IMR-90 (cell line): ENCODE measurements at regions not wholly inside any gene's neighbourhood (a gene's known extent, or its start where the extent isn't known, plus 50 kb on each side); places are given as distances from the start of the nearest gene placed in this dataset.

Source experiments
- ATAC-seq: fragments of 200-7000 bp; cut with Tn5 transposase; 2 replicates; pipeline ENCODE4 v1.9.1; 2020; ENCODE audit warnings: low read depth, mild to moderate bottlenecking, moderate library complexity
- BruUV-seq: library from RNA; stranded (reverse); fragments of 400-500 nt; replicated peaks from 2 replicates; lab custom pipeline; 2021; lab: Mats Ljungman, UMichigan
- CTCF ChIA-PET: fragments of 300-600 bp; formaldehyde crosslinking; extraction: SDS; loops from one replicate; lab custom pipeline; 2021; ENCODE audit warnings: antibody characterized with exemption; lab: Yijun Ruan, JAX
- POLR2A ChIA-PET: fragments of 300-600 bp; sonication (Branson Sonifier 250); formaldehyde crosslinking; loops from one replicate; lab custom pipeline; 2022; ENCODE audit warnings: antibody characterized with exemption; ENCODE audit not compliant: unreplicated experiment; lab: Charles Lee
- DNase-seq: peaks from one replicate; pipeline ENCODE4 v3.0.0; 2013
- H2AFZ ChIP-seq: replicated peaks from 2 replicates; pipeline ENCODE3; 2013; ENCODE audit warnings: low read length, mild to moderate bottlenecking; ENCODE audit not compliant: poor library complexity
- H2AK5ac ChIP-seq: 2 replicates; pipeline ENCODE4 v1.6.1; 2013; ENCODE audit warnings: low read depth, low read length, inconsistent platforms
- H2AK9ac ChIP-seq: replicated peaks from 2 replicates; pipeline ENCODE3; 2013; ENCODE audit warnings: mild to moderate bottlenecking, low read depth, low read length, moderate library complexity; ENCODE audit not compliant: poor library complexity
- H2BK120ac ChIP-seq: 2 replicates; pipeline ENCODE4 v1.6.1; 2013; ENCODE audit warnings: low read depth, low read length, inconsistent platforms
- H2BK15ac ChIP-seq: 3 replicates; pipeline ENCODE4 v1.6.1; 2013; ENCODE audit warnings: low read depth, low read length, inconsistent platforms
- H2BK20ac ChIP-seq: 2 replicates; pipeline ENCODE4 v1.6.1; 2013; ENCODE audit warnings: low read depth, mild to moderate bottlenecking, inconsistent platforms, low read length, moderate library complexity
- H2BK5ac ChIP-seq: 2 replicates; pipeline ENCODE4 v1.6.1; 2013; ENCODE audit warnings: mild to moderate bottlenecking, low read depth, low read length, inconsistent platforms; ENCODE audit not compliant: poor library complexity, severe bottlenecking
- H3K14ac ChIP-seq: replicated peaks from 2 replicates; pipeline ENCODE4 v1.6.1; 2013; ENCODE audit warnings: low read depth, low read length, inconsistent platforms
- H3K18ac ChIP-seq: 2 replicates; pipeline ENCODE4 v1.6.1; 2013; ENCODE audit warnings: low read depth, low read length, control low read depth
- H3K23ac ChIP-seq: 2 replicates; pipeline ENCODE4 v1.6.1; 2013; ENCODE audit warnings: low read depth, low read length, inconsistent platforms
- H3K27ac ChIP-seq: 2 replicates; pipeline ENCODE4 v1.5.1; 2013; ENCODE audit warnings: mild to moderate bottlenecking, control low read depth, low read length; ENCODE audit not compliant: insufficient read depth
- H3K27me3 ChIP-seq: 2 replicates; pipeline ENCODE4 v1.6.1; 2013; ENCODE audit warnings: low read length; ENCODE audit not compliant: control insufficient read depth, insufficient read depth
- H3K36me3 ChIP-seq: 2 replicates; pipeline ENCODE4 v1.6.1; 2013; ENCODE audit warnings: low read length, mixed read lengths; ENCODE audit not compliant: control insufficient read depth, insufficient read depth
- H3K4ac ChIP-seq: 2 replicates; pipeline ENCODE4 v1.6.1; 2013; ENCODE audit warnings: low read depth, low read length, inconsistent platforms
- H3K4me1 ChIP-seq: 2 replicates; pipeline ENCODE4 v1.6.1; 2013; ENCODE audit warnings: low read length, mixed read lengths; ENCODE audit not compliant: control insufficient read depth, insufficient read depth
- H3K4me2 ChIP-seq: 2 replicates; pipeline ENCODE4 v1.6.1; 2013; ENCODE audit warnings: low read depth, mild to moderate bottlenecking, control low read depth, low read length, moderate library complexity
- H3K4me3 ChIP-seq: 2 replicates; pipeline ENCODE4 v1.5.1; 2013; ENCODE audit warnings: low read depth, mild to moderate bottlenecking, control low read depth, low read length, moderate library complexity; ENCODE audit not compliant: insufficient read depth
- H3K56ac ChIP-seq: 2 replicates; pipeline ENCODE4 v1.6.1; 2013; ENCODE audit warnings: low read length, inconsistent platforms; ENCODE audit not compliant: insufficient read depth; ENCODE audit errors: extremely low read depth
- H3K79me1 ChIP-seq, 2 experiments: 2 replicates each; pipeline ENCODE4 v1.6.1; 2013; ENCODE audit warnings: low read length in 2 of 2, inconsistent platforms in 1 of 2, low read depth in 1 of 2
- H3K9ac ChIP-seq: 2 replicates; pipeline ENCODE4 v1.6.1; 2013; ENCODE audit warnings: low read depth, low read length, control low read depth
- H3K9me1 ChIP-seq: 2 replicates; pipeline ENCODE4 v1.6.1; 2013; ENCODE audit warnings: low read length, inconsistent platforms; ENCODE audit not compliant: insufficient read depth
- H3K9me3 ChIP-seq: 2 replicates; pipeline ENCODE4 v1.6.1; 2013; ENCODE audit warnings: low read length; ENCODE audit not compliant: control insufficient read depth, insufficient read depth
- H4K20me1 ChIP-seq: 2 replicates; pipeline ENCODE4 v1.6.1; 2013; ENCODE audit warnings: low read length, inconsistent platforms; ENCODE audit not compliant: insufficient read depth
- H4K5ac ChIP-seq: 2 replicates; pipeline ENCODE4 v1.6.1; 2013; ENCODE audit warnings: mild to moderate bottlenecking, low read depth, low read length, control low read depth
- H4K8ac ChIP-seq, 2 experiments: 2 replicates each; pipeline ENCODE4 v1.6.1; 2013; ENCODE audit warnings: low read depth in 2 of 2, low read length in 2 of 2, control low read depth in 1 of 2, inconsistent platforms in 1 of 2
- H4K91ac ChIP-seq: 2 replicates; pipeline ENCODE4 v1.6.1; 2013; ENCODE audit warnings: low read depth, low read length, inconsistent platforms; ENCODE audit not compliant: insufficient read depth
- BHLHE40 ChIP-seq: fragments of 150-350 bp; IDR thresholded peaks from 2 replicates; pipeline ENCODE4 v1.6.1; 2016; ENCODE audit warnings: mild to moderate bottlenecking, low read depth, low read length
- CEBPB ChIP-seq: IDR thresholded peaks from 2 replicates; pipeline ENCODE4 v1.6.1; 2012; ENCODE audit warnings: low read depth, low read length, improper control_type of control experiment
- CHD1 ChIP-seq: IDR thresholded peaks from 2 replicates; pipeline ENCODE4 v1.6.1; 2012; ENCODE audit warnings: low read depth, low read length, improper control_type of control experiment
- CTCF ChIP-seq: conservative IDR thresholded peaks from 2 replicates; pipeline ENCODE4 v1.5.1; 2012; ENCODE audit warnings: mild to moderate bottlenecking, low read depth, low read length, improper control_type of control experiment
- FOS ChIP-seq: fragments of 150-350 bp; IDR thresholded peaks from 2 replicates; pipeline ENCODE4 v1.6.1; 2016; ENCODE audit warnings: low read depth, low read length
- MAFK ChIP-seq: IDR thresholded peaks from 2 replicates; pipeline ENCODE4 v1.6.1; 2012; ENCODE audit warnings: low read depth, low read length, improper control_type of control experiment
- MAZ ChIP-seq: IDR thresholded peaks from 2 replicates; pipeline ENCODE4 v1.6.1; 2012; ENCODE audit warnings: low read depth, mild to moderate bottlenecking, low read length, improper control_type of control experiment, moderate library complexity, borderline replicate concordance
- MXI1 ChIP-seq: IDR thresholded peaks from 2 replicates; pipeline ENCODE4 v1.6.1; 2012; ENCODE audit warnings: low read depth, mild to moderate bottlenecking, low read length, moderate library complexity, borderline replicate concordance
- NFE2L2 ChIP-seq: fragments of 150-350 bp; IDR thresholded peaks from 2 replicates; pipeline ENCODE4 v1.6.1; 2016; ENCODE audit warnings: low read depth, mild to moderate bottlenecking, low read length
- POLR2A ChIP-seq: IDR thresholded peaks from 2 replicates; pipeline ENCODE4 v1.6.1; 2012; ENCODE audit warnings: mild to moderate bottlenecking, low read depth, low read length
- RAD21 ChIP-seq: IDR thresholded peaks from 2 replicates; pipeline ENCODE4 v1.6.1; 2012; ENCODE audit warnings: low read length, improper control_type of control experiment
- RCOR1 ChIP-seq: IDR thresholded peaks from 2 replicates; pipeline ENCODE4 v1.6.1; 2012; ENCODE audit warnings: mild to moderate bottlenecking, low read length, improper control_type of control experiment; ENCODE audit not compliant: insufficient replicate concordance
- RFX5 ChIP-seq: IDR thresholded peaks from 2 replicates; pipeline ENCODE4 v1.8.0; 2012; ENCODE audit warnings: low read depth, mild to moderate bottlenecking, low read length, moderate library complexity
- SMC3 ChIP-seq: fragments of 150-350 bp; IDR thresholded peaks from 2 replicates; pipeline ENCODE4 v1.6.1; 2016; ENCODE audit warnings: low read depth, mild to moderate bottlenecking, antibody characterized with exemption, low read length, moderate library complexity
- USF2 ChIP-seq: fragments of 150-350 bp; IDR thresholded peaks from 2 replicates; pipeline ENCODE4 v1.6.1; 2017; ENCODE audit warnings: mild to moderate bottlenecking, antibody characterized with exemption, low read length, low read depth
- WGBS, 2 experiments: methylation state at CpG; one replicate each; pipeline versions ENCODE4 v1.1.5 to v1.1.7; 2013; ENCODE audit warnings: missing lambda C conversion rate in 2 of 2; ENCODE audit not compliant: insufficient read length in 1 of 2; ENCODE audit errors: extremely low coverage in 2 of 2; 5-methylcytosine and 5-hydroxymethylcytosine counted together
- dilution Hi-C: fragments of 300-500 bp; cut with HindIII; formaldehyde crosslinking; loops from one replicate; pipeline ENCODE4 v1.14.3; 2018; ENCODE audit warnings: low sequenced_read_pairs; ENCODE audit not compliant: unreplicated experiment
- in situ Hi-C: fragments of 300-500 bp; cut with MboI; formaldehyde crosslinking; loops from 3 replicates; pipeline ENCODE4 v1.14.3; 2019; ENCODE audit warnings: low sequenced_read_pairs, inconsistent platforms, mixed read lengths
- intact Hi-C: fragments of 100-400 bp; cut with micrococcal nuclease; formaldehyde crosslinking; loops from 2 replicates; pipeline ENCODE4 v1.10.0; 2022
- TF ChIP-seq, protein P1 (sequence below): fragments of 150-350 bp; IDR thresholded peaks from 2 replicates; pipeline ENCODE4 v1.6.1; 2016; ENCODE audit warnings: low read depth, mild to moderate bottlenecking, low read length, moderate library complexity, borderline replicate concordance

DNA sequence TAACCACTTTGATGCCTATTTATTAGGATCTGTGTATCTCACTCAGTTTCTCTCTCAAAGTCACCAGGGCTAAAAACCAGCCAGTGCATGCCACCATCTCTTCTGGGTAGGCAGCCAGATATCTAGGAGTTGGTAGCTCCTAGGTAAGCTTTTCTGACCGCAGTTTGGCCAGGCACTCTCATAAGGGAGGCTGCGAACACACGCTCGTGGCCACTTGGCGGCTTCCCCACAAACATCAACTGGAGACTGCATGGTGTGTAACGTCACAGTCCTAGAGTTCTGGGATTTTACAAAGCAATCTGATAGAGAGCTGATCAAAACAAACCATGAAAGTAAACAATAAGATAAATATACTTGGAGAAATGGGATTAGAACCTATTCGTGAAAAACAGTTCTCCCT lies 424.3 kb upstream of the ACVR2A start:
- H4K8ac ChIP-seq, result no peak overlapping the region
- no peaks in the 10 kb centered on the region for H3K36me3 ChIP-seq
- no TSS peak for BruUV-seq
- POLR2A ChIA-PET, result no interaction called here
- no peak overlapping the region for H2BK20ac ChIP-seq
- H3K14ac ChIP-seq, result no peak overlapping the region
- H3K23ac ChIP-seq, result no peak overlapping the region
- no peaks in the 10 kb centered on the region for H3K9me1 ChIP-seq
- TF ChIP-seq CTCF, result no peak
- TF ChIP-seq RFX5, result no peak
- TF ChIP-seq MAFK, result no peak
- TF ChIP-seq RAD21, result no peak
- TF ChIP-seq, protein P1, sequence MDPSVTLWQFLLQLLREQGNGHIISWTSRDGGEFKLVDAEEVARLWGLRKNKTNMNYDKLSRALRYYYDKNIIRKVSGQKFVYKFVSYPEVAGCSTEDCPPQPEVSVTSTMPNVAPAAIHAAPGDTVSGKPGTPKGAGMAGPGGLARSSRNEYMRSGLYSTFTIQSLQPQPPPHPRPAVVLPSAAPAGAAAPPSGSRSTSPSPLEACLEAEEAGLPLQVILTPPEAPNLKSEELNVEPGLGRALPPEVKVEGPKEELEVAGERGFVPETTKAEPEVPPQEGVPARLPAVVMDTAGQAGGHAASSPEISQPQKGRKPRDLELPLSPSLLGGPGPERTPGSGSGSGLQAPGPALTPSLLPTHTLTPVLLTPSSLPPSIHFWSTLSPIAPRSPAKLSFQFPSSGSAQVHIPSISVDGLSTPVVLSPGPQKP, result no peak
- no peak for TF ChIP-seq POLR2A
- TF ChIP-seq MAZ, result no peak
- no peak for TF ChIP-seq SMC3
- no peak for TF ChIP-seq BHLHE40
- TF ChIP-seq FOS, result no peak
- TF ChIP-seq MXI1, result no peak
- TF ChIP-seq CEBPB, result no peak
- TF ChIP-seq USF2, result no peak
- TF ChIP-seq CHD1, result no peak
- no peak for TF ChIP-seq RCOR1
- TF ChIP-seq NFE2L2, result no peak
- intact Hi-C loops, result no loop called here
- no peak overlapping the region for H3K4me2 ChIP-seq
- DNase-seq (no peak), ATAC-seq (no peak)
- no peak overlapping the region for H4K5ac ChIP-seq
- dilution Hi-C loops, result no loop called here
- no peak overlapping the region for H2AFZ ChIP-seq
- no peak overlapping the region for H4K91ac ChIP-seq
- no peaks in the 10 kb centered on the region for H4K20me1 ChIP-seq
- no peak overlapping the region for H3K9ac ChIP-seq
- H2AK9ac ChIP-seq, result no peak overlapping the region
- H2BK5ac ChIP-seq, result no peak overlapping the region
- H3K79me1 ChIP-seq, result no peaks in the 10 kb centered on the region
- H3K9me3 ChIP-seq, result no peaks in the 10 kb centered on the region
- H2BK120ac ChIP-seq, result no peak overlapping the region
- H3K56ac ChIP-seq, result no peak overlapping the region
- no peak overlapping the region for H3K4me3 ChIP-seq
- CTCF ChIA-PET, result no interaction called here
- no peak overlapping the region for H3K18ac ChIP-seq
- H3K27ac ChIP-seq, result no peak overlapping the region
- in situ Hi-C loops, result no loop called here
- H3K27me3 ChIP-seq, result no peaks in the 10 kb centered on the region
- H3K4ac ChIP-seq, result no peak overlapping the region
- H2AK5ac ChIP-seq, result no peak overlapping the region
- H2BK15ac ChIP-seq, result no peak overlapping the region
- no CpG with 5 or more reads among the region's 7 CpGs for WGBS, 2 experiments
- H3K4me1 ChIP-seq, result no peaks in the 10 kb centered on the region
